ENCODE measurements at regions not wholly inside any gene's neighbourhood (a gene's known extent, or its start where the extent isn't known, plus 50 kb on each side); places are given as distances from the start of the nearest gene placed in this dataset.
"Not testable (repeated sequence)": the region's sequence is repeated elsewhere in the genome, so short reads cannot be mapped to it uniquely, and the experiment has no call there.

DNA sequence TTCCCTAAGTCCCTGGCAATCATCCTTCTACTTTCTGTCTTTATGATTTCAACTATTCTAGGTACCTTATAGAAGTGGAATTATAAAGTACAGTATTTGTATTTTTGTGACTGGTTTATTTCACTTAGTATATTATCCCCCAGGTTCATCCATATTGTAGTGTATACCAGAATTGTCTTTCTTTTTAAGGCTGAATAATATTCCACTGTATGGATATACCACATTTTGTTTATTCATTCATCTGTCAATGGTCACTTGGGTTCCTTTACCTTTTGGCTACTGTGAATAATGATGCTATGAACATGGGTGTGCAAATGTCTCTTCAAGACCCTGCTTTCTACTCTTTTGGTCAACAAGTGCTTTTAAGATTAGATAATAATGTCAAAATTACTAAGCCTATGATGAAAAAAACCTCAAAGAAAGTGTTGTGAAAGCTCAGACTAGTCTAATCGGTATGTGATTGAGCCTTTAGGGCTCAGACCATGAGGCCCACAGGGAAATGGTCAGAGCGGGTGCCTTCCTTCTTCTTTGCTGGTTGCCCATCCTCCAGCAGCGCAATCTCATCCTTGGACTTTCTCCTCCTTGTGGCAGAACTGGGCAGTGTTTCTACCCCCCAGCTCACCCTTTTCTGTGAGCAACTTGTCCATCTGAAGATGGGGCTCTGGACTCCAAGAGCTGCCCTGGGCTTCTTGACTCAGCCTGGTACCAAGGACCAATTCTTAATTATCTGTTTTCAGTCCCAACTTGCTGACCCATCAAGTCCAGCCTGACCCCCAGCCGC lies 105.4 kb downstream of the TTC8 start:
- no peak for DNase-seq (ENCODE audit: low read depth)

DNA sequence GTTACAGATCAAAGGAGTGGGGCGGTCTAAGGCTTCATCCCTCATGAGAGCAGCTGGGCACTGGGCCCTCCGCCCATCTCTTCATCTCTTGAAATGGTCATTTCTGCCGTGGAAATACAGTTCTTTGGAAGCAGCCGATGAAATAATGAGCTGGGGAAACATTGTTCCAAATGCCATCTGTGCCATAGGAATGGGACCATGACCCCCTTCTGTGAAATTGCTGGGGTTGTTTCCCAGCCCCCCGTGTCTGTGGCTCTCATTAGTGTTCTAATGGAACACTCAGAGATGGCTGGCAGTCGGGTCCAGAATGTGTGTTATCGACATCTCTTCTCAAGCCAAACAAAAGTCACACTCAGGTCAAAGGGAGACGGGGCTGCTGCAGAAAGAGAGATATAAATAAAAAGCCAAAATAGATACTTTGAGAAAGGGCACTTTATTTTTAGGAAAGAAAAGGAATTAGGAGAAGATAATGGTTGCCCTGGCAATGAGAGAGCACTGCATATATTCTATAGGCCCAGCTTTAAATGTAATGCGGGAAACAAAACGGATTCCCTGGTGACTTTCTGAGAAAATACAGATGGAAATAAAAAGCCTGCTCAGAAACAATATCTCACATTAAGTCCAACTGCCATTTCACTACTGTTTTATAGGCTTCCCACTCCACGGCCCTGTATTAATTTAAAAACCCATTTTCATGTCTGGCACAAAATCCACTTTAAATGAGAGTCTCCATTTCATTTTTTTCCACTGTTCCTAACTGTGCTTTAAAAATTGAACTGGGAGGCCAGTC lies 107.1 kb downstream of the TTC8 start:
- no peak for DNase-seq (ENCODE audit: low read depth)

DNA sequence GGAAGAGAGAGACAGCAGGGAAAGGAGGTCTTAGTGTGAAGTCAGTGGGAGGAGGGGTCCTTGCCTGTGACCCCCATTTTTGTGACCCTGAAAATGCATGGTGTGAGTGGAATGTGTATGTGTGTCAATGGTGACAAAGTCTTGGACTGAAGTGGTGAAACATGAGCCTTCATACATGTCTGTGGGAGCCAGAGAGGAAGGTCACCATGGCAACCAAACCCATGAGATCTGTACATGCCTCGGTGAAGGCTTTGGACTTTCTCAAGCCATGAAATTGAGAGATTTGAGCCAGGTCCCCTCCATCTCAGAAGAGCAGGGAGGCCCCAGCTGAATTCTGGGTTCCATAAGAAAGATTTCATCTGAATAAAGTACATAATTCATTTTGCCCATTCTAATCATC lies 108.7 kb downstream of the TTC8 start:
- no peak for DNase-seq (ENCODE audit: low read depth)

DNA sequence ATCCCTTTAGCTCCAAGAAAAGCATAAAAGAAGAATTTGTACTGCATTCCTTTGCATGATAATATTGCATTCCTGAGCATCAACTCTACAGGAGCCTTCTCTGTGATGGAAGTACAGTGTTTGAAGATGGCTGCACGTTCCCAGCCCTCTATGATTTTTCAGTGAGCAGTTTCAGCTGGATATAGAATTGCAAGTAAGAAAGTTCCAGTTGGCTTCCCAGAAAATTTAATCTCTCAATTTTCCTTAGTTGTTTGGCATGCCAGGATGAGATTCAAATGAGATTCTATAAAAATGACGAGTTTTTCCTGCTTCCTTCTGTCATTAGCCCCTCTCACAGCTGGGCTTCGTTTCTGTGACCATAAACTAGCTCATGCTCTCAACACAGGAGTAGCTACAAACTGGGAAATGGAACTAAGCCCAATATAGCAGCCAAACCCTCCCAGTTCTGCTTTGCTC lies 109.9 kb downstream of the TTC8 start:
- no peak for DNase-seq (ENCODE audit: low read depth)

DNA sequence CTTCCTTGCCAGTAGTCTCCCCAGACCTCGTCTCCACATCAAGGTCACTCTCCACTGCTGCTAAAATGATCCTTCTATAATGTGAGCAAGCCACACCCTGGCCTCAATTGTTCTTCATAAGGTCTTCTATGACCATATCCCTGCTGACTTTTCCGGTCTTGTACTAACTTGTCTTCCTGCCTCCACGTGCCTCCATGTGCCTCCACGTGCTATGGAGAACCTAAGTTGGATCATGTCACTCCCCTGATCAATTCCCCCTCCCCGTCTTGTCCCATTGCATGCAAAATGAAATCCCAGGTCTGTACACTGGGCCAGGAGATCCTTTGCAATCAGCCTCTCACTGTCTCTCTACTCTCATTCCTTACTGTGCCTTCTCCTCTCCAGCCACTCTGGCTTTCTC lies 110.6 kb downstream of the TTC8 start:
- no peak for DNase-seq (ENCODE audit: low read depth)

DNA sequence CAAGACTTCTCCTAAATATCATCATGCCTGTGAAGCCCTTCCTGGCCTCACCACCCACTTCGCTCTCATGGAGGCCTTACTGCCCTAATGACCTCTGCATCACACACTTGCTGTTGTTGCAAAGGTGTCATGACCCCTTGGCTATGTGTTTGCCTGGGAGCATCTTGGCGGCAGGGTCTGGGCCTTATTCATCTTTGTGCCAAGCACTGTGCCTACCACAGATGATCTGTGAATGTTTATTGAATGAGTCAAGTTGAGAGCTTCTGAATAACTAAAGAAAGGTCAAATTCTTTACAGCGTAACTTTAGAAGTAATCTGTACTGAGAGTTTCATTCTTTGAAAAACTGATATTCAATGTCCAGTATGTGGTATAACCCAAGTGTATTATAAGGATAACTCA lies 113.3 kb downstream of the TTC8 start:
- no peak for DNase-seq (ENCODE audit: low read depth)

DNA sequence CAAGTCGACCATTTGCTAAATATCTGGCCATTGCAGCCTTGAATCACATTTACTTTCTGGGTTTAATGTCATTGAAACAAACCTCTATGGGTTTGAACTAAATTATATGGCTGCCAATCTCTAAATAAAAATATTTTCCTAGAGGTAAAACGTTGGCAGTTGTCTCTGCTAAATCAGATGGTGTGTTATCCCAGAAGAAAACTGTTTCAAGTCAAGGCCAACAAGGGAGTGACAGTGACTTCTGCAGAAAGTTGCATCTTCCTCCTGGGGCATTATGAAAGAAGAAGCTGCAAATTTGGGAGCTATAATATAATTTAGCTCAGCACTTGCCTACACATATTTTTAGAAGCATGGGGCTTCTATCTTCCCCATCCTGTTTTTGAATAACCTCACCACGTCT lies 116.2 kb downstream of the TTC8 start:
- DNase-seq (ENCODE audit: low read depth) = no peak

DNA sequence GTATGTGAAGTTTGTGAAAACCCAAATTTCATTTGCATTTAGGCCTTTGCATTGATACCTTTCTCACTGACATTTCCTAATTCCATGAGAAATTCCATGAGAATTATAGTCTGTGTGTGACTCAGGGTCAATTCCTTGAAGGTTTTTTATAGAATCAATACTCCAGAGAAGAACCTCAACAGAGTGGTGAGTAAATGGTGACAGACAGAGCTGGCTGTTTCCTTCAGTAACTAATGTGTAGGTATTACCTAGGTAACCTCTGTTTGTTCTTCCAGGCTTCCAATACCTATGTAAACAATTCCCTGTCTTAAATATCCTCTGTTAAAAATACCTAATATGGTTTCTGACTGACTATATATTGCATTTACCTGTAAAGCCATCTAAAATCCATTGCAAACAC lies 117.0 kb downstream of the TTC8 start:
- no peak for DNase-seq (ENCODE audit: low read depth)

DNA sequence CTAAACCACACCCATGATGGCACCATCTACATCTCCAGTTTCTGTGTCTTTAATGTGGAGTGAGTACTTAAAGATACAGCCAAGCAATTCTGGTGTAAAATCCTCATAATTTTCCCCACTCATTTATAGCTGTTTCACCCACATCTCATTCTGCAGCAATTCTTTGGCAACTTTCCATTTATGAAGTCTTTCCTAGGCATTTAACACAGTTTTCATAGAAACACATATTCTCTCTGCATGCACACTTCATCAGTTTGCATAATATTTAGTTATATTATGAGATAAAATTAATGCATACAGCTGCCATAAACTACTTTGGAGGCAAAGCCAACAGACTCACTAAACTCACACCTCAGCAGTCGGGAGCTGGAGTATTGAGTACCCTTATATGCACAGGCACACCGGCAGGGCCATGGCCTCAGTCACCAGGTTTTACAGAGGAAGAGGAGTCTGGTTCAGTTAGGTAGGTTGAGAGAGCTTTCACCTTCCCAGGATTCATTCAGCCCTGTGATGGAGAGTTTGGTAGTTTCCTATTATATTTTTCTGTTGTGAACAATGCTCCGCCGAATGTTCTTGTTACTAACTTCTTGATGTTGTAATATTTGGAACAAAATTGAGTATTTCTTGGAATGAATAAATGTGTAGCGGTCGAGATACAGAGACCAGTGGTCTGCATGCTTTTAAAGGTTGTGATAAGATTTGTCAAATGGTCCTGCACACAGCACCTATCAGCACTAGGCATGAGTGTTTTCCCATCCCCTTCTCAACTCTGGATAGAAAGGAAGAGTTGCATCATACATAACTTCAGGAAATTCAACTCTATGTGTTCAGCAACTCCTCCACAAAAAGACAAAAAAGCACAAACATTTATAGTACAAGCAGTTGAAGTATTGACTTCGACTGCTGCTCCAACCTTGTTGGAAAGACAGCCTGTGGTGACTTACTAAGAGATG lies 123.5 kb downstream of the TTC8 start:
- DNase-seq (ENCODE audit: low read depth) = no peak

DNA sequence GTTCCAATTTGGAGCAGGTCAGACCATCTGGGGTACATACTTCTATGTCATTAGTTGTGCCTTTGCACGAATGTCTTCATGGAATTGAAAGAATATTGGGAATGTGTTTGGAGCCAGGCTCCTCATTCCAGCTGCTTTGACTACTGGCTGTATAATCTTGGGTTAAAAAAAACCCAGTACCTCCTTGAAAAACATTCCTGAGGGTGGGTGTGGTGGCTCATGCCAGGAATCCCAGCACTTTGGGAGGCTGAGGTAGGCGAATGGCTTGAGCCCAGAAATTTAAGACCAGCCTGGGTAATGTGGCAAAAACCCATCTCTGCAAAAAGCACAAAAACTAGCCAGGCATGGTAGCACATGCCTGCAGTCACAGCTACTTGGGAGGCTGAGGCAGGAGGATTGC lies 125.6 kb downstream of the TTC8 start:
- DNase-seq (ENCODE audit: low read depth) = no peak

DNA sequence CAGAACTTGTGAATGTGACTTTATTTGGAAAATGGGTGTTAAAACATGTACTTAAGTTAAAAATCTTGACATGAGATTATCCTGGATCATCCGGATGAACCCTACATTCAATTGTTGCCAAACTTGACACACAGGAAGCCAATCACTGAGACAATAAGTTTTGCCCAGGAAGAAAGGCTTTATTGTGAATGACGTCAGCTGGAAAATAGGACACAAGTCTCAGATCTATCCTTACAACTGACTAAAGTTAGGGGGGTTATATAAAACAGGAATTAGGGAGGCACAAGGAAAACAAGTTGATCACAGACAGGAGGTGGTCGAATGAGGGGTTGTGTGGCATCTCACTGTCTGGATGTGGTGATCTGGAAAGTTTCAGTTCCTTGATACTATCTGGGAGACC lies 126.9 kb downstream of the TTC8 start:
- DNase-seq (ENCODE audit: low read depth) = no peak

DNA sequence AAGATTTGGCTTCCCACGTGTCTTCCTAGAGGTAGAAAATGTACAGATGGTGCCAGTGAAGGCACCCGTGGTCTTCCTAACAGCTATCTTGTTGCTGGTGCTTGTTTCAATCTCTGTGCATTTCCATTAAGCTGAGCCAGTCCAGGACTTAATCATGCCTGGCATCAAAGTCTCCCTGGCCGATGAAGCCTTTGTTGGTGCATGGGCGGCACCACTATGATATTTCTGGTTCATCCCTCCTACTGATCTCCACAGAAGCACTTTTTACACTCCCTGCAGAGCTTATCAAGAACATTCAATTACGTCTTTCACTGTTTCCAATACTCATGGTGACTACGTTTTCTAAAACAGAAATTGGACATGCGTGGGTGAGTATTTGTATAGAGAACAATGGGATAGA lies 128.4 kb downstream of the TTC8 start:
- DNase-seq (ENCODE audit: low read depth) = no peak

DNA sequence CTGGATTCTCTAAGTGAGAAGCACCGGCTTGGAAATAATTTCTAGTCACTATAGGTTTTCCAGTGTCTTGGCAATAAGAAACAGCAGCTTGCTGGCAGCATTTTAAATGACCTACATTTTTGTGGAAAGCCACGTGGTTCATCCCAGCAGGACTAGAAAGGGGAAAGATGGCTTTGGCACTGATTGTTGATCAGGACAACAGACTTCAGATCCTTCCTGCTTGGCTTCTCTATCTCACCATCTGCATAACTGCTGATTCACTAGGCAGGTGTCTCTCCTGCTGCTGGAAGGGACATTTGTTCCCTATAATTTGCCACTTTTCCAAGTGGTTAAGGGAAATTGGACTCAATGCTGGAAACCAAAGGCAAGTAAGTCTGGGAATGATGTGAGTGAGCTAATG lies 131.0 kb downstream of the TTC8 start:
- no peak for DNase-seq (ENCODE audit: low read depth)

DNA sequence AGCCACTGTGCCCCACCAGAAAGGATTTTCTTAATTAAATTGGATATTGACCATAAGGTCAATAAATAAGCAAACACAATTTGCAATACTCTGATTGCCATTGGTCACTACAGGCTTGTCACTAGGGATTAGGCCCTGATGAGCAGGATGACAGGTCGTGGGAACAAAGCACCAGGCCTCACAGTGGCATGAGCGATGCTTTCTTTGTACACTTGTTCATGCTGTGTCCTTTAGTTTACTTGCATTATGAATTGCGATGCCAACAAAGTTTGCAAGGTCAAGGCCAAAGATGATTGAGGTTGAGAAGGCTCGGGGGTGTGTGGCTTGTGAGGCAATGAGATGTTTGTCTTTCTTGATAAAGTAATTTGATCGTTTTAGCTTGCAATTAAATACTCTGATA lies 136.0 kb downstream of the TTC8 start:
- no peak for DNase-seq (ENCODE audit: low read depth)

DNA sequence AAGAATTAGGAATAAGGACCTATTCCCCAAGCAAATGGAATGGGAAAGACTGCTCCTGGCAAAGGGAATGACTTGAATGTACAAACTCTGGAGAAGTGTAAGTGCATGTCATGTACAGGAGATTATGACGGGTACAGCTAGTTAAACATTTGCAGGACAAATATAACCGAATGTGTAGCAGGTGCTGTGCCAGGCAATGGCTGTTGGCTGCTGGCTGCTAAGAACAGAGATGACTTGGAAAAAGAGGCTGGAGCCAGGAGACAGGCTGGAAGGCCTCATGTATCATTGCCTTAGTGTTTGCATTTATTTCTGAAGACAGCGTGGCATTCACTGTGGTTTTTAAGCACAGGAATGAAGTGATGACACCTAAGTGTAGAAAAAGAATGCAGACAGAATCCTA lies 136.8 kb downstream of the TTC8 start:
- DNase-seq (ENCODE audit: low read depth) = no peak

DNA sequence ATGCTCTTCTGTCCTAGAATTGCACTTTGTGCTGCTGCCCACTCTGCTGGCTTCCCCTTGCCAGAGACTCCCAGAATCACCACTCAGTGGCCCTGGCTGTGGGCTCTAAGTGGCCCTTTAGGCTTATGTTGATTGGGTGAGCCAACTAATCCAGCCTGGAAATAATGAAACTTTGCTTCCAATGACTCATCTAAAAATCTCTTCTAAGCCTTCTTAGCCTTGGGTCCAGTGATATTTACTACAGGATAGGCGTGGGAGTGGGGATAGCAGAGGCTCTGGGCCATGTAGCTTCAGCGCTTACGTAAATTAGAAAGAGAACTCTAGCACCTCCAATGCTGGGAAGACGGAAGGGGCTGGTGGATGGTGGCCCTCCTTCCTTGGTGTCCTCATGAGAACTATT lies 137.9 kb downstream of the TTC8 start:
- DNase-seq (ENCODE audit: low read depth) = no peak

DNA sequence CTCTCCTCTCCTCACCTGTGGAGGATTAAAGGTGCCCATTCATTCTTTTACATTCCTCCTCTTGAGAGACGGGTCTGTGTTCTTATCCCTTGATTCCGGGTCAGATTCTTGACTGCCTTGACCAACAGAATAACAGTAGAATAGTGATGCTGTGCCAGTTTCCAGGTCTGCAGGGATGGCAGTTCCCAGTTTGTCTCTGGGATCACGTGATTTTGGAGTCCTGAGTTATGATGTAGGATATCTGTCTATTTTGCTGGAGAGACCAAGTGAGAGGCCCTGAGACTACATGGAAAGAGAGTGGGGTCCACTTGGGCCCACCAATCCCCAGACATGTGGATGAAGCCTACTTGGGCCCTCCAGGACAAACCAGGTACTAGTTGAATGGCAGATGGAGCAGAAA lies 142.8 kb downstream of the TTC8 start:
- no peak for DNase-seq (ENCODE audit: low read depth)

DNA sequence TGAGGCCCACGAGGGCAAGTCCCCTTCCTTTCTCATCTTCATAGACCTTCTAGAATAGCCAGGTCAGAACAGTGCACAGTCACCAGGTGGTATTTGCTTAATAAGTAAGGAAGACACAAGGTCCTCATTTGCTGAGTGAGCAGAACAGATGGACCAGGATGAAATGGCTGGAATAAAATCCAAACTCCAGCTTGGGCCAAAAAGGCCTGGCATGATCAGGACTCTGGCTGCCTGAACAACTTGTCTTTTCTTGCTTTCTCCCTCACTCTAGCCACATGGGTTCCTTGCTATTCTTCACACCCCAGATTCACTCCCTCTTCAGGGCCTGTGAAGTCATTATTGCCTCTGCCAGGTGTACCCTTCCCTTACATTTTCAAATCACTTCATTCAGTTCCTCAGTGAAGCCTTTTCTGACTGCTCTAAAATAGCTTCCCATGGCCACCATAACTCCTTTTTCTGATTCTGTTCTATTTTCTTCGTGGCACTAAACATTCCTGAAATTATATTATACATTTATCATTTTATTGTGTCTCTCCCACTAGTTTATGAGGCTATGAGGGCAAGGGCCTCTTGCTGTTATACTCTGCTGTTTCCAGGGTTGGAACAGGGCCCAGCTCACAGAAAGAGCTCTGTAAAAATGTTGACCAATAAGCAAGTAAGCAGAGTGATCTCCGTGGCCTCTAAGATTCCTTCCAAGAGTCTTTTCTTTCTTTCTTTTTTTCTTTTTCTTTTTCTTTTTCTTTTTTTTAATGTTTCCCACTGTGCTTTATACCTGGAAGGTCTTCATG lies 150.8 kb downstream of the TTC8 start:
- no peak for DNase-seq (ENCODE audit: low read depth)

DNA sequence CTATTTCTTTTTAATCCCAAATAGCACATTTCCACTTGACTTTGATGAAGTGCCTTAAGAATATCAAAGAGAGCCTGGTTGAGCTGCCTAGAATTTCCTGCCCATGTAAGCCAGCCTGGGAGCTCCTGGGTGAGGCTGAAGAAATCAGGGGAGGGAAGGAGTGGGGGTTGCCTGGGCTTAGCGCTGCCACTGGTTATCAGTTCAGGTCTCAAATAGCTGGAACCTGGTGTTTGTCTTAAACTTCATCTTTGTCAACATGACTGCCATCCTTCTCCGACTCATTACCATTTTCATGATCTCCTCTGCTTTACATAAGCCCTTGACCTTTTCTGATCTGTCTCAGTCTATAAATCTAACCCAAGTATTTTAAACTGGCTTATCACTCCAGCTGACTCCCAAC lies 151.5 kb downstream of the TTC8 start:
- DNase-seq (ENCODE audit: low read depth) = no peak

DNA sequence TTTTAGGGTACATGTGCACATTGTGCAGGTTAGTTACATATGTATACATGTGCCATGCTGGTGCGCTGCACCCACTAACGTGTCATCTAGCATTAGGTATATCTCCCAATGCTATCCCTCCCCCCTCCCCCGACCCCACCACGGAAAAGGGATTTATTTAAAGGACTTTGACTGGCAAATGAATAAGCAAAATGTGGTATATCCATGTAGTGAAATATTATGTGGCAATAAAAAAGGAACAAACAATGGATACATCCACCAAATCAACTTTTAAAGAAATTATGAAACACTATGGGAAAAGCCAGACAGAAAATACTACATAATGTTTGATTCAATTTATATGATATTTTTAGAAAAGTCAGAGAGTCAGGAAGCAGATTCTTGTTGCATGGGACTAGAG lies 156.5 kb downstream of the TTC8 start:
- not testable (repeated sequence) for DNase-seq (ENCODE audit: low read depth)

DNA sequence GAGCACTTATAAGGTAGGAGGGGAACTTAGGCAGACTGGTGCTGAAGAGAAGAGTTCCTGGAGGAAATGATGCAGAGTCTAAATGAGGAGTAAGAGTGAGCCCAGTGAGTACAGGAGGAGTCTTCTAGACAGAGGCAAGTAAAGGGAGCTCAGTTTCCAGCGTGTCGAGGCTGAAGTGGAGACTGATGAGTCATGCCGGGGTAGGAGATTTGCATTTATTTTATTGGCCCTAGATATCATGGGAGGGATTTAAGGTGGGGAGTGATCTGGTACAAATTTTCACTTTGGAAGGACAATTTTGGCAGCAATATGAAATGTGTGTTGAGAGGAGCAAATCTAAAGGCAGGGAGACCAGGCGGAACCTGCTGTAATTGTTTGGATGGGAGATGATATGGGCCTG lies 157.5 kb downstream of the TTC8 start:
- no peak for DNase-seq (ENCODE audit: low read depth)

DNA sequence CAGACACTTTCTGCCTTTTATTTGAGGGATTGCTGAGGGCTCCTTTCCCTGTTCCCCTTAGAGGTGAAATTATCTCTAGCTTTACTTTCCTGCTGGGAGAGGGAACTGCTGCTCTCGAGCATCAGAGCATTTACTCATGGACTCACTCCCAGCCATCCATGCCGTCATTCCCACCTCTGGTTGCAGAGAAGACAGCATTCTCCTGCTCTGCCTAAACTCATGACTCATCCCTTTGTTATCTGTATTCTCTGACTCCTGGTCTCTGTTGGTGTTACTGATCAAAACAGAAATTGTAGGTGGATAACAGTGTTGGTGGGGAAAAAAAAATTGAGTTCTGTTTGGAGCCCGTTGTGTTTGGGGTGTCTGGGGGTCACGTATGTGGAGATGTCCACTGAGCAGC lies 159.3 kb downstream of the TTC8 start:
- DNase-seq (ENCODE audit: low read depth) = no peak

All from activated T-helper 9 cell treated with anti-CD3 and anti-CD28 coated beads, Interleukin-2, amount 50 U/mL, for 16 hours (primary cell).